CD4-positive, alpha-beta T cell treated with Interleukin-6 at 100 ng/mL for 8 hours (primary cell): ENCODE measurements at regions not wholly inside any gene's neighbourhood (a gene's known extent, or its start where the extent isn't known, plus 50 kb on each side); places are given as distances from the start of the nearest gene placed in this dataset.
"Not testable (repeated sequence)": the region's sequence is repeated elsewhere in the genome, so short reads cannot be mapped to it uniquely, and the experiment has no call there.

Experiments used
- DNase-seq: peaks from one replicate; pipeline ENCODE4 v3.0.0-alpha.2; 2020; ENCODE audit warnings: mixed read lengths, low spot score

DNA sequence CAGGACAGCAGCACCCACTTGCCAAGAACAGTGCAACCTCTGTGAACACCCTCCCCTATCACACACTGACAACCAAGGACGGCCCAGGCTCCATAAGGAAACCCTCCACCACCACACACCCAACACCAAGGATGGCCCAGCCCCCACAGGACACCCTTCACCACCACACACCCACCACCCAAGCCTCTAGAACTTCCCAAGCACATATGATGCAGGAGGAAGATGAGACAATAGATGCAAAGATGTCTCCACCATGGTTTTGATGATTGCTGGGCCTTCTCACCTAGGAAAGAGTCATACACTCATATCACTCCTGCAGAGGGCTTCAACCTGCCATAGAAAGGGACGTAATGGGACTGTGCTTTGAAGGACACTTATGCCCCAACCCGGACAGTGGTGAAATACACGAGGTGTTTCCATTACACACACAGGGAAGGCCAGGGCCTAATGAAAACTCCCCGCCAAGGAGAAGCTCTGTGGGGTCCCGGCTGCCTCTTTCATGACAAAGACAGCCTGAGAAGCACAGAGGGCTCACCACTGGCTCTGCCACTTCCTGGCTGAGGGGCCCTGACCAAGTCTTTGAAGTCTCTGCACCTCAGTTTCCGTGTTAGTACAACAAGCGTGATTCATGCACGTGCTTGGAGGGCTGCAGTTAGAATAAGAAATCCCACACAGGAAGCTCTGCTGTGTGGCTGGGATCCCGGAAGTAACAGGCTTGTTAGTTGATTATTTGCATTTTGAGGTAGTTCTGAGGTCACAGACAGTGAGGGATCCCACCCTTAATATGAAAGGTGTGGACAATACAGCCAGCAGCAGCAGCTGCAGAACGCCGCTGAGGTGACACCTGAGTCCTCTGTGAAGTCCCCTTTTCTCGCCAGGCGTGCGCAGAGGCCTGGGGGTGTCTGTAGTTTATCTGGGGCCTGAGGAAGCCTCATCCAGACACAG is 61.9 kb upstream of the ATP12A start:
- peak; percentile 66 for DNase-seq

DNA sequence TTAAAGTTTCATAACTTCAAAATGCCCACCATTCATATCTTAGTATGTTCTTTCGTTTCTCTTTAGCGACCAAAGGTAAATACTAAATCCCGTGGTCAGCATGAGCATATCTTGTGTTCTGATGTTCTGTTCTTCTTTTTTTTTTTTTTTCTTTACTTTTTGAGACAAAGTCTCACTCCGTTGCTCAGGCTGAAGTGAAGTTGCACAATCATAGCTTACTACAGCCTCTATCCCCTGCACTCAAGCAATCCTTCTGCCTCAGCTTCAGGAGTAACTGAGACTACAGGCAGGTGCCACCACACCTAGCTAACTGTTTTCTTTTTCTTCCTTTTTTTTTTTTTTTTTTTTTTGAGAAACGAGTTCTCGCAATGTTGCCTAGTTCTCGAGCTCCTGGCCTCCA is 60.9 kb upstream of the ATP12A start:
- no peak for DNase-seq

DNA sequence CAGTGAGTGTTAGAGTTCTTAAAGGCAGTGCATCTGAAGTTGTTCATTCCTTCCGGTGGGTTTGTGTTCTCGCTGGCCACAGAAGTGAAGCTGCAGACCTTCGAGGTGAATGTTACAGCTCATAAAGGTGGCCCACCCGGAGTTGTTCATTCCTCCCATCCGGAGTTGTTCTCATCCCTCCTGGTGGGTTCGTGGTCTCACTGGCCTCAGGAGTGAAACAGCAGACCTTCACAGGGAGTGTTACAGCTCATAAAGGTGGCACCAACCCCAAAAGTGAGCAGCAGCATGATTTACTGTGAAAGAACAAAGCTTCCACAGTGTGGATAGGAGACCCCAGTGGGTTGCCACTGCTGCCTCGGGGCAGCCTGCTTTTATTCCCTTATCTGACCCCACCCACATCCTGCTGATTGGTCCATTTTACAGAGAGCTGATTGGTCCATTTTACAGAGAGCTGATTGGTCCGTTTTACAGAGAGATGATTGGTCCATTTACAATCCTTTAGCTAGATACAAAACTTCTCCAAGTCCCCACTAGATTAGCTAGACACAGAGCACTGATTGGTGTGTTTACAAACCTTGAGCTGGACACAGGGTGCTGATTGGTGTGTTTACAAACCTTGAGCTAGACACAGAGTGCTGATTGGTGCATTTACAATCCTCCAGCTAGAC is 57.6 kb upstream of the ATP12A start:
- not testable (repeated sequence) for DNase-seq

DNA sequence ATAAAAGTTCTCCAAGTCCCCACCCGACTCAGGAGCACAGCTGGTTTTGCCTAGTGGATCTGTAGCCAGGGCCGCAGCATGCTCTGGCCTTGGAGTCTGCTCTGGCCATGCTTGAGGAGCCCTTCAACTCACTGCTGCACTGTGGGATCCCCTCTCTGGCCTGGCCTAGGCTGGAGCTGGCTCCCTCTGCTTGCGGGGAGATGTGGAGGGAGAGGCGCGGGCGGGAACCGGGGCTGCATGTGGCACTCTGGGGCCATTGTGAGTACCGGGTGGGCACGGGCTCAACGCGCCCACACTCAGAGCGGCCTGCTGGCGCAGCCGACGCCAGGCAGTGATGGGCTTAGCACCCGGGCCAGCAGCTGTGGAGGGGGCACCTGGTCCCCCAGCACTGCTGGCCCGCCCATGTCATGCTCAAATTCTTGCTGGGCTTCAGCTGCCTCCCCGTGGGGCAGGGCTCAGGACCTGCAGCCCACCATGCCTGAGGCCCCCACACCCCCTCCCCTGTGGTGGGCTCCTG is 57.0 kb upstream of the ATP12A start:
- DNase-seq, result no peak

DNA sequence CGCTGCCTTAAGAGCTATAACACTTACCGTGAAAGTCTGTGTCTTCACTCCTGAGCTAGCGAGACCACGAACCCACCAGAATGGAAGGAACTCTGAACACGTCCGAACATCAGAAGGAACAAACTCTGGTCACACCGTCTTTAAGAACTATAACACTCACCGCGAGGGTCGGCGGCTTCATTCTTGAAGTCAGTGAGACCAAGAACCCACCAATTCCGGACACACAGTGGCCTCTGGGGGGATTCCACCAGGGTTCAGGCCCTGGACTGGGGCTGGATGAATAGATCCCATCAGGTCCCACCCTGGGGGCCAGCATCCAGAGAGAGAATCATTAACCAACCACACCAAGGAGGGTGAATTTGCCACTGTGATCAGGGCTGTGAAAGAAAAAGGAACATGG is 55.8 kb upstream of the ATP12A start:
- no peak for DNase-seq

DNA sequence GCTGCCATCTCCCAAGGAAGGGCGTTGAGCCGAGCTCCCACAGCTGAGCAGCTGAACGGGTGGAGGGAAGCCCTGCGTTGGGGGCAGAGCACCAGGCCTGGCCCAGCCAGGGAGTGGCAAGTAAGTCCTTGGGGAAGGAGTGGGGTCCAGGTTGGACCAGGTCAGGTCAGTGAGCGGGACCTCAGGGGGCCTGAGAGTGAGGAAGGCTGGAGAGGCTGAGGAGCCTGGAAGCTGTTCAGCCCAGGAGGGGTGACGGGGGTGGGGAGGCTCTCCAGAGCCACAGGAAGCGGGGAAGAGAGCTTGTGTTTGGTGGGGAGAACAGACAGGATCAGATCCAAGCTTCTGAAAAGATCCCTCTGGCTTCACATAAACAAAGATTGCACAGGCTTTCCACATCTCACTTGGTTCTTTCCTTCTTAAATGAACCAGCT is 55.4 kb upstream of the ATP12A start:
- DNase-seq, result no peak

DNA sequence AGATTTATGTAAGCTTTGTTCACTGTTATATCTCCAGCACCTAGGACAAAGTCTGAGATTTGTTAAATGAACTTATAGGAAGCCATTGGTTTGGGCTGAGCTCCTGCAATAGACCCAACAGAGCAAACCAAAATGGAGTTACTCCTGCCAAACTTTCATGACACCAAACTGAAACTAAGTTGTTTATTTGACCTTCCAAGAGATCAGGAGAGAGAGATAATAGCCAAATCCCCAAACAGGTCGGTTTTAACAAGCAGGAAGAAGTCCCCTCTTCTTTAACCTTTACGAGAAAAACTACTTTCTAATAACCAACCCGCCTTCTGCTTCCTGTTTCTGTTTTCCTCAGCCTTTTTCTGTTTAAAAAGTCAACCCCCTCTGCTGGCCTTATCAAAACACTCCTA is 54.9 kb upstream of the ATP12A start:
- DNase-seq, result peak; percentile 27

DNA sequence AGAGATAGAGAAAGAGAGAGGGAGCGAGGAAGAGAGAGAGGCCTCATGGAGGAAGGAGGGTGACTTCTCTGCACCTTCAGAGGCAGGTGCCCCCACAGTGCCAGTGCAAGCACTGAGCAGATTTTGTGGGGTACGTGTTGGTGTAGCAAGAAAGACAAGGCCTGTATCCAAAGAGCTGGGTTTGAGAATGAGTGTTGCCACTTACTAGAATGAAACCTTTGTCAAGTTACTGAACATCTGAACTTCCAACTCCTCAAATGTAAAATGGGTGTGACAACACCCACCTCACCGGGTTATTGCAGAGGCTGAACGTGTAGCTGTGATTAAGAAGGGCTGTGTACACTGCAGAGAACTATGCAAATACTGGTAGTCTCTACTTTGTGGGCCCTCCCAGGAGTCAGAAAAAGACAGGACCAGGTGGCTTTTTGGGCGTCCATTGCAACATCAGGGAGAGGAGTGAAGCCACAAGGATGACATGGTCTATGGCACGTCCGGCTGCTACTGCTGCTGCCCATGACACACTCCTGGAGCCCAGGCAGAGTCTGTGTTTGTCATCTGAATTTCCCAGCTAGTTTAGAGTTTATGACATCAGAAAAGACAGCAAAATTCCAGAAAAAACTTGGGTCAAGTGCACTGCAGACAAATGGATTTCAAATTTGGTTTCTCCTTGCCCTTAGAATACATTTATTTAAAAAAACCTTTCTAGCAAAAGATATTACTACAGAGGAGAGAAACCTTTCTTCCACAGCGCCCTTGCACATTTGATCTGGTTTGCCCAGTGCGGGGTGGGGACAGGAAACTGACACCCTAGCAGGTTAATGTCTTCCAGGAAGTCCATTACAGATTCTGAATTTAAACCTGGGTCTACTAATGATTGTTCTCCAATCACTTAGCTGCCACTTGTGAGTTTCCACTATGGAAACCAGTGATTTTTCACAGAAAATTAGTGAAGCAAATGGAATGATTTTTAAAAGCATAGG is 54.0 kb upstream of the ATP12A start:
- peak; percentile 49 for DNase-seq

DNA sequence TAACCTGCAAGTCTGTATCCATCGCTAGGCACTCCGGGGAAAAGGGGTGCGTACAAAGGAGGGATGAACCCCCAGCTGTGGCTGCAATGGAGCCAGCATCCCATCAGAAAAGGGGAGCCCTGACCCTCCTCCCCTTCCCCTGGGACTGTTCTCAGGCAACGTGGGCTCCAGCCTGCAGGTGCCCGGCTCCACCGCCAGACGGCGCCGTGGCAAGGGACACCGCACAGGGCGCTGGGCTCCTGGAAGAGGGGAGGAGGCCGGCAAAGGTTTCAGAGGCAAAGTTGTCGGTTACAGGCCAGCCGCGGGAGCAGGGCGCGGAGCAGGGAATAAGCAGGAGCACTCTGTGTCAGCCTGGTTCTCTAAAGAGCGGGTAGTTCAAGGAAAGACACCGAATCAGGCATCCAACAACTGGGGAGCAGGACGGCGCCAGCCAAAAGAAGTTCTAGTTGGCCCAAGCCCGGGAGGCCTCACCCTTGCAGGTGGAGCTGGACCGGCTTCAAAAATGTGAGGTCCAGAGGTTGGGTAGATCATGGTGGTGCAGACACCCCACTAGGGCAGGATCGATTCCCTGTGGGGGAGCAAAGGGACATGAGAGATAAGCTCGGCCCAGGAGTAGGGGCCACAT is 53.0 kb upstream of the ATP12A start:
- no peak for DNase-seq

DNA sequence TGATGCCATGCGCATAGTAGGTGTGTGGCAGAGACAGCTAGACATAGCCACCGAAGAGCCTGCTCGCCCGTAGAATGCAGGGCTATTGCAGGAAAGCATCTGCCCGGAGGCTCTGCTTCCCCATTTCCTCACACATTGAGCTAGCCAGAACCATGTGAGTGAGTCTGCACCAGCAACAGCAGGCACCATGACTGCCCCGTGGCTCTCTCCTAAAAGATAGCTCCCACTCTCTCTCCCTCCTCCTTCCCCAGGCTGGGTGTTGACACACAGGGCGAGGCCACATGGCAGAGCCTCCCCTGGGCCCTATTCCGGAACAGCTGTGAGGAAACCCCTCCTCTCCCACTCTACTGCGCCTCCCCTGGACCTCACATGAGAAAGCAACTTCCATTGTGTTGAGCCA is 52.3 kb upstream of the ATP12A start:
- no peak for DNase-seq

DNA sequence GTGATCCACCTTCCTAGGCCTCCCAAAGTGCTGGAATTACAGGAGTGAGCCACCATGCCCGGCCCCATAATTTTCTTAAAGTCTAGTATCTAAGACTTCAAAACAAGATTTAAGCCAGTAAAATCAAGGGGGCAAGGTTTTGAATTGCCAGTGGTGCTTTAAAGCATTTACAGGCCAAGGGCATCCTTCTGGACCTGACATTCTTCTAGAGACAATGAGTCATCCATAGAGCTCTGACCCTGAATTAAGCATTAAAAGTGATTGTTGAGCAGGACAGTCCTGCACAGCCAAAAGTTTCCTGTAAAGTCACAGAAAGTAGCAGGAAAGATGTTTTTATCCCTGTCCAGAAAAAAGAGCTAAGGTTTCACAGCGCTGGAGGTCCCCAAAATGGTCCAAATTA is 50.9 kb upstream of the ATP12A start:
- no peak for DNase-seq

DNA sequence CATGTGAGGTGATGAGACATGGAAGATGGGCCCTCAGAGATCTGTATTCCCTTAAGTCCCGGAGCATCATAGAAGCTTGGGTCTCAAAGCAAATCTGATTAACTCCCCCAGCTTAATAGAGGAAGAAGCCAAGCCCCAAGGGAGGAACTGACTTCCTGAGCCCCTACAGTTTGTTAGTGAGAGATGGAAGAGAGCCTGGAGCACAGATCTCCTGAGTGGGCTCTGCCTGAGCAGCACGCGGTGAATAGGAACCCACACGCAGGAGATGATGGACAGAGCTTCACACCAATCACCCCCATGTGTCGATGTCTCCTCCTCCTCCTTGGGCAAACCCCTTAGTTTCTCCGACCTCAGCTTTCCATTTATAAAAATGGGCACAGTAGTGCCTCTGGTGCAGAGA is 50.1 kb upstream of the ATP12A start:
- DNase-seq, result no peak
